ENCODE measurements at regions not wholly inside any gene's neighbourhood (a gene's known extent, or its start where the extent isn't known, plus 50 kb on each side); places are given as distances from the start of the nearest gene placed in this dataset.

DNA sequence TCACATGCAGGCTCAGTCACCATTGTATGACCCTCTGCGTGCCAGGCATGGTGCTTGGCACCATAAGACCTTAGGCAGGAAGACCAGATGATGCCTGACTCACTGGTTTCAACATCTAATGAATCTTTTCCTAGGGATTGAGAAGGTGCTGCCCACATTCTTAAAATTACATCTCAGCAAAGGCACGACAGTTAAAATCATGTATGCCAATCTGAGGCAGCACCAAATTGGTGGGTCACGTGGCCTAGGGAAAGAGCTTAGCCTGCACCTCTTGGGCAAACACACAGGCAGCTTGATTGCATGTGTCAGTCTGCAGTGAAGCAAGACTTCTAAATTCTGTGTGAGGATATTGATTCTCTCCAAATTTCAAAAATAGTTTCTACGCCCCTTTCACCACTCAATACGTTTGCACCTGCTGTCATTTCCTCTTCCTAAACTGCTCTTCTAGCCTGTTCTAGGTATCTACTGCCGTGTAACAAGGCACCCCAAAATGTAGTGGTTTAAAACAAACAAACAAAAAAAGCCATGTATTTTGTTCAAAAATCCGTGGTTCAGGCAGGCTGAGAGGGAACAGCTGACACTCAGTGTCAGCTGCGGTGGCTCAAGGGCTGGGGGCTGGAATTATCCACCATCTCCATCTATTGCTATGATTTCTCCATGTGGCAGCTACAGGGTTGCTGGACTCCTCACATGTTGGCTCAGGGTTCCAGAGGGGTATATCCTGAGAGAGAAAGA, 160.2 kb upstream of the FGGY start:
- H3K27me3 ChIP-seq (ENCODE audit: control insufficient read depth in 2 of 2, insufficient read depth in 2 of 2, low read length in 2 of 2), result peaks cover 2 to 3% of the 10 kb centered on the region in 2 experiments; a peak in 1 of 5 replicates
- H3K9me1 ChIP-seq (ENCODE audit: control insufficient read depth, insufficient read depth, low read length), result no peaks in the 10 kb centered on the region
- in situ Hi-C loops (cut with MboI) (no loop called here), intact Hi-C loops (cut with micrococcal nuclease) (no loop called here)
- no peaks in the 10 kb centered on the region for H3K36me3 ChIP-seq (ENCODE audit: control insufficient read depth, insufficient read depth, low read length)
- ATAC-seq, result no peak
- peaks cover 0 to 6% of the 10 kb centered on the region in 2 experiments; a peak in 2 of 5 replicates for H3K4me1 ChIP-seq (replicated peaks in 1 of 2; ENCODE audit: control insufficient read depth in 2 of 2, insufficient read depth in 2 of 2, low read length in 2 of 2)
- H2AFZ ChIP-seq (ENCODE audit: low read depth, low read length), result no peak overlapping the region
- H3K27ac ChIP-seq (ENCODE audit: extremely low read depth, low read depth, low read length), result no peak overlapping the region
- no peak for DNase-seq (ENCODE audit: extremely low read depth in 1 of 4, low spot score in 3 of 4)
- ChIA-PET POLR2A (no interaction called here), CTCF (ENCODE audit: low intra/inter-chr PET ratio) (no interaction called here)
- H3K9ac ChIP-seq (ENCODE audit: insufficient read depth in 1 of 2, low read depth in 2 of 2, low read length in 2 of 2), result no peak overlapping the region
- no TSS peak for BruUV-seq (replicated peaks)
- TF ChIP-seq, protein P1, sequence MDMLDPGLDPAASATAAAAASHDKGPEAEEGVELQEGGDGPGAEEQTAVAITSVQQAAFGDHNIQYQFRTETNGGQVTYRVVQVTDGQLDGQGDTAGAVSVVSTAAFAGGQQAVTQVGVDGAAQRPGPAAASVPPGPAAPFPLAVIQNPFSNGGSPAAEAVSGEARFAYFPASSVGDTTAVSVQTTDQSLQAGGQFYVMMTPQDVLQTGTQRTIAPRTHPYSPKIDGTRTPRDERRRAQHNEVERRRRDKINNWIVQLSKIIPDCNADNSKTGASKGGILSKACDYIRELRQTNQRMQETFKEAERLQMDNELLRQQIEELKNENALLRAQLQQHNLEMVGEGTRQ (CRISPR knock-in tag; IDR thresholded peaks at IDR 0.05), result 0 out of 2 replicates have a peak, but pooled peaks have one; percentile 34
- no peak for TF ChIP-seq NRF1 (conservative IDR thresholded peaks at IDR 0.05 in 1 of 2, IDR thresholded peaks at IDR 0.05 in 1 of 2)
- H4K20me1 ChIP-seq (replicated peaks; ENCODE audit: control insufficient read depth, insufficient read depth, low read length), result 0 out of 2 replicates have a peak, but pooled peaks cover 4% of the 10 kb centered on the region
- no peaks in the 10 kb centered on the region for H3K79me2 ChIP-seq (ENCODE audit: control insufficient read depth, insufficient read depth, low read length)
- H3K4me2 ChIP-seq (ENCODE audit: insufficient read depth, low read length), result no peak overlapping the region
- H3K4me3 ChIP-seq, result no peak overlapping the region
- FAIRE-seq, result no peak
- H3K9me3 ChIP-seq (replicated peaks; ENCODE audit: control insufficient read depth, insufficient read depth, low read depth, low read length), result no peaks in the 10 kb centered on the region
- WGBS (ENCODE audit: insufficient coverage, low coverage, missing lambda C conversion rate), result 8% methylated on average over 8 of the region's 8 CpGs

DNA sequence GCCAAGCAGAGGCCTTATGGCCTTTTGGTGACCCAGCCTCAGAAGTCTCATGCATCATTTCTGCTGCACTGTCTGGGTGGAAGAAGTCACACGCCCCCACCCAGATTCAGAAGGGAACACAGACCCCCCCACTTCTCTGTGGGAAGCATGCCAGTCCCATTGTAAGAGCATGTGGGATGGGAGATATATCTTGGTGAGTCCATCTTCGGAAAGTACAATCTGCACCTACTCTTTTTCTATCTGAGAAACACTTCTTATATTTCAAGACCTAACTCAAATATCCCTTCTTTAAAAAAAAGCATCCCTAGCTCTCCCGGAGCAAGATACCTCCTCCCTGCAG, 159.6 kb upstream of the FGGY start:
- no peak overlapping the region for H2AFZ ChIP-seq (ENCODE audit: low read depth, low read length)
- no peaks in the 10 kb centered on the region for H3K9me3 ChIP-seq (replicated peaks; ENCODE audit: control insufficient read depth, insufficient read depth, low read depth, low read length)
- TF ChIP-seq ZNF24 (IDR thresholded peaks at IDR 0.05), result no peak
- 4% methylated on average over 3 of the region's 3 CpGs for WGBS (ENCODE audit: insufficient coverage, low coverage, missing lambda C conversion rate)
- no peaks in the 10 kb centered on the region for H3K36me3 ChIP-seq (ENCODE audit: control insufficient read depth, insufficient read depth, low read length)
- H3K4me1 ChIP-seq (replicated peaks in 1 of 2; ENCODE audit: control insufficient read depth in 2 of 2, insufficient read depth in 2 of 2, low read length in 2 of 2), result peaks cover 0 to 6% of the 10 kb centered on the region in 2 experiments; a peak in 2 of 5 replicates
- DNase-seq (ENCODE audit: extremely low read depth in 1 of 4, low spot score in 3 of 4), result no peak
- CTCF ChIA-PET (ENCODE audit: low intra/inter-chr PET ratio), result no interaction called here
- no peaks in the 10 kb centered on the region for H3K79me2 ChIP-seq (ENCODE audit: control insufficient read depth, insufficient read depth, low read length)
- intact Hi-C loops (cut with micrococcal nuclease), result no loop called here
- ATAC-seq, result no peak
- H4K20me1 ChIP-seq (replicated peaks; ENCODE audit: control insufficient read depth, insufficient read depth, low read length), result 0 out of 2 replicates have a peak, but pooled peaks cover 4% of the 10 kb centered on the region
- peaks cover 2 to 3% of the 10 kb centered on the region in 2 experiments; a peak in 1 of 5 replicates for H3K27me3 ChIP-seq (ENCODE audit: control insufficient read depth in 2 of 2, insufficient read depth in 2 of 2, low read length in 2 of 2)
- no peak overlapping the region for H3K4me3 ChIP-seq
- BruUV-seq (replicated peaks), result no TSS peak
- in situ Hi-C loops (cut with MboI), result no loop called here
- no peak overlapping the region for H3K4me2 ChIP-seq (ENCODE audit: insufficient read depth, low read length)
- no peak overlapping the region for H3K27ac ChIP-seq (ENCODE audit: extremely low read depth, low read depth, low read length)
- POLR2A ChIA-PET, result no interaction called here
- no peaks in the 10 kb centered on the region for H3K9me1 ChIP-seq (ENCODE audit: control insufficient read depth, insufficient read depth, low read length)
- FAIRE-seq, result no peak
- no peak overlapping the region for H3K9ac ChIP-seq (ENCODE audit: insufficient read depth in 1 of 2, low read depth in 2 of 2, low read length in 2 of 2)
